T follicular helper cell (primary cell): ENCODE measurements at regions not wholly inside any gene's neighbourhood (a gene's known extent, or its start where the extent isn't known, plus 50 kb on each side); places are given as distances from the start of the nearest gene placed in this dataset.
"Not testable (repeated sequence)": the region's sequence is repeated elsewhere in the genome, so short reads cannot be mapped to it uniquely, and the experiment has no call there.

ENCODE experiments used
- DNase-seq: peaks from one replicate; pipeline ENCODE4 v3.0.0-alpha.2; 2020; ENCODE audit warnings: low read depth

DNA sequence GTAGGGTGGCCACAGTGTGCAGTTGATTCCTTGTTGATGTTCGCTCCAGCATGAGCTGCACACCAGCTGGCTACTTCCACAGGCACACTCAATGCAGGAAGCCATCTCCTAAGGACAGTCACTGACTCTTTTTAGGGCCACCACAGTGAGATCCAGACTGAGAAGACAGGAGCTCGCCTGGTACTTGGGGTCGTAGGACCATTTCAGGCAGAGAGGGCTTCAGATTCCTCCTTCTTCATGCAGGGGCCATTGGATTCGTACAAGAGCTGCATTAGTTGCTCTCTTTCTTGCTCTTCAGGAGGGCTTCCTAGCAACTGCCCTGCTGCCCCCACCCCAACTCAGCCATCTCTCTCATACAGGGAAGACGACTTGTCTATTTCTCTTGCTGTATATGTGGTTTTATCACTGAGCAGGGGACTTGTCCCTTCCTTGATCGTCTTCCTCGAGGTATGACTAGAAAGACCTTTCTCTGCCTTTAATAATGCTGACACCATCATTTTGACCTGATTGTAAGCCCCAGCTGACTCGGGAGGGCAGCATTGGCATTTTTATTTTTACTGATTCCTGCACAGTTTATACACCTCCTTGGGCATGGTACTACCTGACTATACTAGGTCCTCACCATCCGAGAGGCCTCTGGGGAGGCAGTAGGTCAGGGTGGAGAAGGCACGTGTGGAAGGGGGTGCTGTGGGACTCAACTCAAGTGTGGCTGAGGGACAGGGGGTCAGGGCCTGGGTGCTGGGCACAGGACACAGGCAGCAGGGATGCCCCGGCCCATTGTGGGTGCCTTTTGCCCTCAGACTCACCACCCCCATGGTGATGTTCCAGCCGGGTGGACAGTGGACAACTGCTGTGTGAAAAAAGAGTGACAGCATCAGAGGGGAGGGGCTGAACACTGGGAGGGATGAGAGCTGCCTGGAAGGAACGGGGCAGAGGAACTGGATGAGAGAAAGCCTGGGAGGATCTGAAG is 136.7 kb upstream of the ZNF746 start:
- DNase-seq: no peak

DNA sequence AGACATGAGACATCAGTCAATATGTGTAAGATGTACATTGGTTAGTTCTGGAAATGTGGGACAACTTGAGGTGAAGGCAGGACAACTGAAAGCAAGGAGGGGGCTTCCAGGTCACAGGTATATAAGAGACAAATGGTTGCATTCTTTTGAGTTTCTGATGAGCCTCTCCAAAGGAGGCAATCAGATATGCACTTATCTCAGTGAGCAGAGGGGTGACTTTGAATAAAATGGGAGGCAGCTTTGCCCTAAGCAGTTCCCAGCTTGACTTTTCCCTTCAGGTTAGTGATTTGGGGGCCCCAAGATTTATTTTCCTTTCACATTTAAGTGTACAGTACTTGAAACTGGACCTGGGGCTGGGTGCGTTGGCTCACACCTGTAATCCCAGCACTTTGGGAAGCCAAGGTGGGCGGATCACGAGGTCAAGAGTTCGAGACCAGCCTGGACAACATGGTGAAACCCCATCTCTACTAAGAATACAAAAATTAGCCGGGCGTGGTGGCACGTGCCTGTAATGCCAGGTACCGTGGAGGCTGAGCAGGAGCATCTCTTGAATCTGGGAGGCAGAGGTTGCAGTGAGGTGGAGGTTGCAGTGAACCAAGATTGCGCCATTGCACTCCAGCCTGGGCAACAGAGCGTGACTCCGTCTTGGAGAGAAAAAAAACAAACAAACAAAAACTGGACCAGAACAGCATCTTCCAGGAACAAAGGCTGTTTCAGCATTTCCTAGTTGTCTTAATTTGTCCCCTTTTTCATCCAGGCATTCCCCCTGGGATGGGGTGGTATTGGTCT is 130.9 kb upstream of the ZNF746 start:
- DNase-seq: not testable (repeated sequence)

DNA sequence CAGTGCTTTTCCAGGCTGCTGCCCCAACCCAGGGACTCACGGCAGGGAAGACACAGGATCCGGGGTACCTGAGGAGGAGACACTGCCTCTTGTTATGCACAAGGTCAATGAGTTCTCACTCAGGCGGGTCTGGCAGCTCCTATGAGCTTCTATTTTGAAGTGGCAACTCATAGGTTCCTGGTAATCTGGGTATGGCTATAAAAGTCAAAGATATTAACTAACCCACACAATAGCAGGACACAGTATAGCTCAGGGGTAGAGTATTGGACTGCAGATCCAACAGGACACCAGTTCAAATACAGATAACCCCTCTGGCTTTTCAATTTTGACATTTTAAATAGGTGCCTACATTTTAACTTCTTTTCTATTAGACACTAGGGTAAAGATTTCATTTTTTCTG is 130.3 kb upstream of the ZNF746 start:
- DNase-seq: no peak

DNA sequence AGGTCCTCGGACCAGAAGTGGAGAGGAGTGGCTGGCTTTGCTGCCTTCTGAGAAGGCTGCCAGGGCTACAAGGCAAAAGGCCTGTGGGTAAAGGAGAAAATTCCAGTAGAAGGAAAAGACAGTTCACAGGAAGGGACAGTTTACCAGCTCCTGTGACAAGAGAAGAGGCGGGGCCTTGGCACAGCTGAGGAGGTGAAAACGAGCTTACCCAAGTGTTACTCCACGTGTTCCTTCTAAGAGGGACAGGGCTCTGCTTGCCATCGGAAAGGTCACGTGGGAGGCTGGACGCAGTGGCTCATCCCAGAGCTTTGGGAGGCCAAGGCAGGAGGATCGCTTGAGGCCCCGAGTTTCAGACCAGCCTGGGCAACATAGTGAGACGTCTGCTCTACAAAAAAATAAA is 129.4 kb upstream of the ZNF746 start:
- no peak for DNase-seq

DNA sequence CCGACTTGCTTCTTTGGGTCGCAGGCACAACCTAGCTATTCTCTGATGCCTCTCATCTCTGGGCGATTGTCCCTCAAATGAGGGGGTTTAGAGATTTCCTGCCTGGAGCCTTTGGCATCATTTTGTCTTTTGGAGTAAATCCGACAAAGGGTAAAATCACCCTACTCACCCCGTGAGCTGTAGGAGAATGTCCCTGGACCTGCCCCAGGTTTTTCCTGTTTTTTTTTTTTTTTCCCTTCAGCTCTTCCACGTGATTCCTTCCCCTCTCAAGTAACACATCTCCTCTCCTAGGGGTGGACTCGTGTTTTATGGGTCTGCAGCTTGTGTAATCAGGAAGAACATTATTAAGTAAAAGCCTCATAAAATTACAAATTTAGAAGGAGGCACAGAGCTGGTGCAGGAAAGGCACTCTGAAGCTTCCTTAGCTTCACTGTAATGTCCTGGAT is 128.4 kb upstream of the ZNF746 start:
- DNase-seq: no peak

DNA sequence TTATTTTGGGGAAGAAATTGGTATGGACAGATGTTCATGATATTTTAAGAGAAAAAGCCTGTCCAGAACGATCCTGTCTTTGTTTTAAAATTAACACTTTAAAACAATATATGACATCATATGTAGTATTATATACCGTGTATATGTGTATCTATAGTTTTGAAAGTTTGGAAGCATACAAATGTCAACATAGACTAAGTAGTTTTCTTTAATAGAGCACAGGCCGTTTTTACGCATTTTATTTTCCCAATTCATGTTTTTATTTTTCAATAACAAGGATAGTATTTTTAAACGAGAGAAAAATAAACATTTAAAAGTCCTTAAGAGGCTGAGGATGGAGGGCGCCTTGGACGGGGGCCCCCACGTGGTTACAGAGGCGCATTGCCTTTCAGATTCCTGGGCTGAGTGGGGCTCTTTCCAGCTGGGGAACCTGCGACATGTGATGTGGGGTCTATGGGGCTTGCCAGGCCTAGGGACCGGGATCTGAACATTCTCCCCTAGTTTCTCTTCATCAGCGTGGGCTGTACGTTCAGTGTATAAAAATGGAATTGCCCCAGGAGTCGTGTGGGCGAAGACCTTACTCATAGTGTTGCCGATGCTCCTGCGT is 127.8 kb upstream of the ZNF746 start:
- DNase-seq: peak; percentile 36

DNA sequence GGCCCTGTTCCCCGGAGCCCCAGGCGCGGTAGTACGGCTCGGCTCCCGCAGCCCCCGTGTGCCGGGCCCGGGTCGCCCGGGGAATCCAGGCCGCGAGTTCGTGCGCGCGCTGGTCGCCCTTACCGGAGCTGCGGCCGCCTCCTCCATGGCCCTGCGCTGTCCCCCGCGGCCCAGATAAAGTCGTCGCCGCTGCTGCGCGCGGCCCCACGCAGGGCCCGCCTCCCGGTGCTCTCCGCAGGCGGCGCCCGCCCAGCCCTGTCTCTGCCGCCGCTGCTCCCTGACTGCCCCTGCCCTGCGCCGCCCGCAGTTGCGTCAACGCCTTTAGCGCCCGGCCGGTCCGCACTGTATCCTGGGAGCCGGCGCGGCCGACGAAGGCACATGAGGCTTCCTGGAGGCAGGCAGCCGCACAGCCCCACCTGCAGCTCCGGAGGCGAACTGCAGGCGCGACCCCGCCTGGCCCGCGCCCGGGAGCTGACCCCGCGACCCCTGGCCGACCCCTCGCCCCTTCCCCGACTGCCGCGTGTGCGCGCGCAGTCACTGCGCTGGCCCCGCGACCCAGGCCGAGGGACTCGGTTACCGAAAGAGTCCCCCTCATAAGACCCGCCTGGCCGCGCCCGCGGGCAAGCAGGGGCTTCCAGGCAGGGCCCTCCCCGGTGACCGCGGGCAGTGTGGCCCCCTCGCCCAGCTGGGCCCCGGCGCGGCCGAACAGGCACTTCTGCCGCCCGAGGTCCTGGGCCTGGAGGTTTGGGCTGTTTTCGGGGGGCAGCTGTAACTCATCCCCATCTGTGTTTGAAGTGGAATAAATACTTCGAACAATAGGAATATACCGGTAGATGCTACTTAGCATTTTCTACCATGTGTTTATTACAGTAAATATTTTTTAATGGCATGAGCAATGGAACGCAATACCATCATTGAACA is 127.1 kb upstream of the ZNF746 start:
- DNase-seq: peak; percentile 79

DNA sequence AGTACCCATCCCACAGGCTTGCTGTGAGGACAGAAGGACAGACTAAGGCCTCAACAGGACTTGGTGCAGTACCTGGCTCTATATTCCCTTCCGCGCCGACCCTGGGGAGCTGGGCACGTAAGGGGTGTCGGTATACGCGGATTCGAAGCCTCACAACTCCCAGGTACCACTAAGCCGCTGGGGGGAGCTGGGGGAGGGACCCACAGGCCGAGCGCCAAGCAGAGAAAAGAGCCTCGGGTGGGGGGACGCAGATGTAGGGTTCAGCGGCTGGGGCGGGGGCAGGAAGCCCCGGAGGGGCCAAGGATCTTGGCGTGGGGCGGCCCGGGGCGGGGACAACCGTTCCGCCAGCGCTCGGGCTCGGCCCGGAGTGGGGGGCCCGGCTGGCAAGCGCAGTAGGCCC is 126.4 kb upstream of the ZNF746 start:
- peak; percentile 43 for DNase-seq

DNA sequence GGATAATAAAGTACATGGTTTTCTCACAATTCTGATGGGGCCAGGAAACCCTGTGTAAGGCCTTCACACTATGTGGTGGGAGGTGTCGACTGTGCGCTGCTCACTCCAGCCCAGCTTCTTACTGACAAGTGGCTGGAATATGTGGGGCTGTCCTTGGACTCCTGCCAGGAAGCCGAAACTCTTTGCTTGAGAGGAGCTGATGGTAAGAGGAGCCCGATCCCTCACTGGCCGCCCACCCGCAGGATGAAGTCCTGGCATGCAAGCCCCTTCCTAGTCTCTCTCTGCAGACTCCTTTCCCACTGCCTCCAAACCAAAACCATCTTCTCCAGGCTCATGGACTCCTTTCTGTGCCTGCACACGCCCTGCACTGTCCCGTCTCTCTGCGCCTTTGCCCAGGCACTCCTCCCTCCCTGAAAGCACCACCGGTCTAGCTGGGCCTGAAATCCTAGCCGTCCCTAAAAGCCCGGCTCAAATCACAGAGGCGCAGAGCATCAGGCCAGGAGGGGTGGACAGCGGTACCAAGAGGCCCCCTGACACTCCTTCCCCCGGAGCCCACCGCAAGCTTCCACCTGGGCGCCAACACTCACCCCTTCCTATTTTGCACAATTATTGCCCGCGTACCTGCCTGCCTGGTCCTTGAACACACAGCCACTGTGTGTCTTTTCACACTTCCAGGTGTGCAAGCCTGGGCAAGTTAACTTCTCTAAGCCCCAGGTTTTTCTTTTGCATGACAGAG is 125.8 kb upstream of the ZNF746 start:
- not testable (repeated sequence) for DNase-seq

DNA sequence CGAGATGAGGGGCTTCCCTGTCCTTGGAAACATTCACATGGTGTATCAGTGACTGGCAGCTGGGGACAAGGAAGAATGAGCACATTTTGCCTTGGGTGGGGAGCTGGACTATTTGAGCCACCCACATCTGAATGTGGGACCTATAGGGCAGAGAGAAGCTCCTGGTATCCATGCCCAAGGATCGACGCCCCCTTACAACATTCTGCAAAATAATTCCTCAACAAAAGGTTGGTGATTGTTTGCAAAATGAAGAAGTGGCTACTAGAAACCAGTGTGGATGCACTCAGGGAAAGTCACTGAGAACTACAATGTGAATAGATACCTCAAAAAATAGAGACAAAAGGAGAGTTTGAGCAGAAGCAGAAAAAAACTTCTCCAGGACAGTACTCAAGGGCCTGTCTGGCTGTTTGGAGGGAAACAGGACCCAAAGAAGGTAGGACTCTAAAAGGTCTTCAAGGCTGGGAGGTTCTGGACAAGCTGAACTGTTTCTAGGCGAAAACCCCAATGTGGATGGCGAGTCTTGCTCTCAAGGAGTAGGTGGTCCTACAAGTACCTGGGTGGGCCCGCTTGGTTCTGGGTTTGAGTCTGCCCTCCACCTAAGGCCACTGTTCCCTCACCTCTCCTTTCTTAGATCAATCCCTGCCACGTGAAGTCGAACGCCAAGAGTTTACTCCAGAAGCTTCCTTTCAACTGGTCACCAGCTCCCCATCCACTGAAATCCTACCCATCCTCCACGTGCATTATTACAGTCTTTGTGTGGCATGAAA is 125.0 kb upstream of the ZNF746 start:
- DNase-seq: no peak

DNA sequence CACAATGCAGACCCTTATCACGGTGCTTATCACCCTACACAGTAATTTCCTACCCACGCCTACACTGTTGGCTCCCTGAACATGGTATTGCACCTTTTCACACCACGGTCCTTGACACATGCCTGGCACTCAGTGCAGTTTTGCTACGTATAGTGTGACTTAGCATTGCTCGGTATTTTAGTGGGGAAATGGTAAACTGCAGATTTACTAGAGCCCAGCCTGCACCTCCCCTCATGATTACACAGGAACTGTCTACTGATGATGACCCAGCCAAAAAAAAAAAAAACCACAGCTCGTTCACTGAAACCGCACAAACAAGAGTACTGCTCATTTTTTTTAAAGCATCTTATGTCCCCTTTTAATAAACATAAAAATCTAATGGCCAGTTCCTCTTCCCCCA is 124.2 kb upstream of the ZNF746 start:
- no peak for DNase-seq

DNA sequence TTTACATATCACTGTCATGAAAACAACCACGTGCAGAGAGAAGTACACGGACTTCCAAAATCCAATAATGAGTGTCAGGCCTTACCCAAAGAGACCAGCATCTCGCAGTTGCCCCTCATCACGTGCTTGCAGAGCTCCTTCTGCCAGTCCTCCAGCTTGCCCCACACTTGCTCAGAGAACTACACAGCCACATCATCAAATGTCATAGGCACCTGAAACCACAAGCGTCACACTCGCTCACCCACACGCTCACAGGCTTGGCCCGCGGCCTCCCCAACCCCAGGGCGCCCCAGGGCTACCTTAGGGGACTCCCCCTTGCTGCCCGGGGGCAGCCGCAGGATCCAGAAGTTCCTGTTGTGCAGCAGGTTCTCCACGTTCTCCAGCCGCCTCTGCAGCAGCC is 123.4 kb upstream of the ZNF746 start:
- no peak for DNase-seq

DNA sequence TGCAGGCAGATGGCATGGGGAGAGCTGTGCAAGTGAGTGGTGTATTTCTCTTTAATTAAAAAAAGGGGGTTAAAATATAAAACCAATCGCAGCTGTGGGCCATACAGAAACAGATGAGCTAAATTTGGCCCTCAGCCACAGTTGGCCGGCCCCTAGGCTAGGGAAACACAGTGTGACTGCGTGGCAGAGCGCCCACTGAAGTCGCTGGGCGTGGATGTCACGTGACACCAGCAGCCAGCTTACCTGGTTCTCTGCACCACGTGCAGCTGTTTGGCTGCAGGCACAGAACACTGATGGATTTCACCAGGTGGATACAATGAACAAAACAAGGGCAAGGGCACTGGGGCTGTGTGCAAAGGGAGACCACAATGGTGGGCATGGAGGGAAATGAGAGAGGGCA is 119.3 kb upstream of the ZNF746 start:
- no peak for DNase-seq

DNA sequence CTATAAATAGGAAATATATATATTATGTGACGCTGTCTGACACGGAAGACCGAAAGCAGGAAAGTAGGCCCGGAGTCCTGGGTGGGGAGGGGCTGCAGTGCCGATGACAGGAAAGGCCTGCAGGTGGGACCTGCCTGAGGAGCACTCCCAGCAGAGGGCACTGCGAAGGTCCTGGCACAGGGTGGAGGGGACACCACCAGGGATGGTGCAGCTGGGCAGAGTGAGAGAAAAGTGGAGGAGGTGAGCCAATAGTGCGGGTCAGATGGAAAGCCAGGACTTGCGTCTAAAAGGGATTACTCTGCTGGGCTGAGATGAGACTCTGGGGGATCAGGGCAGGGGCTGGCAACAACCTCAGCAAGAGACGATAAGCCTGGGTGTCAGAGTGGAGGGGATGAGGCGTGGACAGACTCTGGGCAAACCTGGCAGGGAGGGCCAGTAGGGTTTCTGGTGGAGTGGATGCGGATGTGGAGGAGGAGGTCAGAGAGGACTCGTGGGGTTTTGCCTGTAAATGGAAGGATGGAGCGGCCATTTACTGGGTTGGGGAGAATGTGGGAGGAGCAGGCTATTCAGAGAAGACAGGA is 118.2 kb upstream of the ZNF746 start:
- DNase-seq: no peak

DNA sequence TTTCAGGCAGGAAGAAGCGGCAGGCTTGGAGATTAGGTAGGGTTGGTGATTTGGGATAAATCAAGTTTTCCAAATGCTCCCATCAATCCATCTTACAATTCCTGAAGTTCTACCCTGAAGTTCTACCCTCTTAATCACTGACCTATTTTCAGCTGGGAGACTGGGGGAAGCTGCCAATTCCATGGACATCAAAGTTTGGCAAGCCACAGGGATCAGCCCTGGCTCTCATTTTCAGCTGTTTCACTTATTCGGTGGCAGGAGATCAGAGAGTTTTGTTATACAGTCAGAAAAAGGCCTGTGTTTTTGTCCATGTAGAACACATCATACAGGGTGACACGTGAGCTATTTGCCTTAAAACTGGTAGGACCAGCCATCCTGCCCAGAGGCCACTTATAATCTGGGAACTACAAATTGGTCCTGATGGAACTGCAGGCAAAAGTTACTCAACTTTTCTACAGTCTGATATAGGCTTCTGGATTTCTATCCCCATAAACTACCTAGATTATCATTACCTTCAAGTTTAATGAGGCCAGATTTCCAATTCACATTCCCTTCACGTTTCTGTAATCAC is 112.9 kb upstream of the ZNF746 start:
- no peak for DNase-seq

DNA sequence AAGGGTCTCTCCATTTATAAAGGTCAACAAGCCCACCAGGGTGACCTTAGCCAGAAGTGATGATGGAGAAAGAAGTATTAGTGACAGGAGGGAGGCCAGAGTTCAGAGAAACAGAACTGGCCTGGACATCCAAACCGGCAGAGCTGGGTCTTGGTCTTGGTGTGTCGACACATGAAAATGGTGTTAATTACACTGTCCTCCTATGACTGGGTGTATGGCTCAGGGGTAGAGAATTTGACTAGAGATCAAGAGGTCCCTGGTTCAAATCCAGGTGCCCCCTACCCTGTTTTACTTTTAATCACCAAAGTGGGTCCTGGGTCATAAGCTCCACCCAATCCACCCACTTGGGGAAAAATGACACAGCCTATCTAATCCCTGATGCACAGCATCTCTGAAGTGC is 110.6 kb upstream of the ZNF746 start:
- DNase-seq: no peak

DNA sequence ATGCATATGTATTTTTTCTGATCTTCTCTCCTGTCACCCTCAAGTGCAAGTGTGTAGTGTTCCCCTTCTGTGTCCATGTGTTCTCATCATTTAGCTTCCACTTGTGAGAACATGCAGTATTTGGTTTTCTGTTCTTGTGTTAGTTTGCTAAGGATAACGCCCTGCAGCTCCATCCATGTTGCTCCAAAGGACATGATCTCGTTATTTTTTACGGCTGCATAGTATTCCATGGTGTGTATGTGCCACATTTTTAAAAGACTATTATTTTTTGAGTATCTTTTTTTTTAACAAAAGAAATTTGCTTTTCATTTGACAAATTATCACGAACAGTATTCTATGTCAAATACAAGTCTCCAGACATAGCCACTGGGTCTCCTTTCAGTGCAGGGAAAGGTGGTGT is 110.1 kb upstream of the ZNF746 start:
- DNase-seq: no peak

DNA sequence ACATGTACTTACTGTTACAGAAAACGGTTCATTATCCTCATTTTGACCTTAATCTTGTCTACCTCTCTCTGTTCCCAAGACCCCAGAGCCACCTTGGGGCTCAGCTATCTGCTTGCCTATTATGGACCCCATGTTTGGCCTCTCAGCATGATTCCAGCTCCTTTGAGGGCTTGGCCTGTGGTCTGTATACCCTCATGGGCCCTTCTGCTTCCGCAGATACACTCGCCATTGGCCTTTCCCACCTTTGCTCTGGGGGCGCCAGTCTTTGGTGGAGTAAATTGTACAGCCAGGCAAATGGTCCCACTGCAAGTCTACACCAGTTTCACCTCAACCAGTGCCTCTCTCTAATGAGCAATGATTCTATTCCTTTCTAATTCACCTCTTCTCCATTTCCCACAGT is 109.2 kb upstream of the ZNF746 start:
- DNase-seq: no peak

DNA sequence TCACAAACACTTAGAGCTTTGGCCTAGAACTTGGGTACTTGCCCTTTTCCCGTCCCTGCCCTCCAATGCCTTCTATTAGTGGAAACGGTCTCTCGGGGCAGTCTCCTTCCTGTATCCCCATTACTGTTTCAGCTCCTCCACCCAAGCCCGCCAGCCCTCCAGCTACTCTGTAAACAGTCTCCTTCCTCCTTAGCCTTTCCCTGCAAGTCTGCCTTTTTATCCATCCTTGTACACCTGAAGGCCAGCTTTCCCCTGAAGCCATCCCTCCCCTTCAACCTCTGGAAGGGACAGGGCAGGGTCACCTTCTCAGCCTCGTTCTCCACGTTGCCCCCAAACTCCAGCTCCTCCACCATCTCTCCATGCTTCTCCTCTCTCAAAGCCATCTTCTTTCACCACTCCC is 108.1 kb upstream of the ZNF746 start:
- DNase-seq: no peak
